WTC11 (cell line): ENCODE measurements at regions not wholly inside any gene's neighbourhood (a gene's known extent, or its start where the extent isn't known, plus 50 kb on each side); places are given as distances from the start of the nearest gene placed in this dataset.

Experiments
- ETV6 ChIP-seq: sonication (generic); formaldehyde crosslinking; IDR thresholded peaks from 2 replicates; pipeline ENCODE4 v1.8.1; 2022; ENCODE audit warnings: mild to moderate bottlenecking, missing genetic modification reagents
- IRF2 ChIP-seq: sonication (generic); formaldehyde crosslinking; IDR thresholded peaks from 2 replicates; pipeline ENCODE4 v1.8.0; 2022; ENCODE audit warnings: low read depth, missing genetic modification reagents, borderline replicate concordance
- NR2C2 ChIP-seq: sonication (generic); formaldehyde crosslinking; IDR thresholded peaks from 2 replicates; pipeline ENCODE4 v1.8.0; 2022; ENCODE audit warnings: mild to moderate bottlenecking, missing genetic modification reagents
- ZNF416 ChIP-seq: fragments of 250-450 bp; sonication (Bioruptor Pico); IDR thresholded peaks from 2 replicates; pipeline ENCODE4 v1.9.0; 2021; ENCODE audit warnings: mild to moderate bottlenecking, inconsistent platforms
- TF ChIP-seq, protein P1 (sequence below): fragments of 200-600 bp; IDR thresholded peaks from 2 replicates; pipeline ENCODE4 v1.8.0; 2022; ENCODE audit warnings: antibody characterized with exemption
- TF ChIP-seq, protein P2 (sequence below): sonication (generic); formaldehyde crosslinking; IDR thresholded peaks from 2 replicates; pipeline ENCODE4 v1.8.0; 2022; ENCODE audit warnings: mild to moderate bottlenecking, missing genetic modification reagents
- TF ChIP-seq, protein P3 (sequence below): fragments of 250-450 bp; sonication (Bioruptor Pico); IDR thresholded peaks from 2 replicates; pipeline ENCODE4 v1.8.0; 2021; ENCODE audit warnings: mild to moderate bottlenecking

DNA sequence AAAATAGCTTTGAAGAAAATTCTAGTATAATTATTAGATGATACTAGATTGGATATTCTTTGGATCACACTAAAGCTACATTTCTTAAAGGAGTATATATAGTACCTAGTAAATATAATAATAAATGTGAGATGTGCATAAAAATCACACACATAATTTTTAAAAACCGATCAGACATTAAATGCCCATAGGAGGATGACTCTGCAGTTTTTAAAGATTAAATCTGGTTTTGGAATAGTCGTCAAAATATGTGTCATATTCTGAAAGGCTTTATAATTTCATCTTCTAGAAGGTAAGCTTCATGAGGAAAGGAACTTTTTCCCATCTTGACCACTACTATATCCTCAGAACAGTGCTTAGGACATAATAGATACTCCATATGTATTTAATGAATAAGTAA, 169.0 kb downstream of the NRIP1 start:
- TF ChIP-seq, protein P1, sequence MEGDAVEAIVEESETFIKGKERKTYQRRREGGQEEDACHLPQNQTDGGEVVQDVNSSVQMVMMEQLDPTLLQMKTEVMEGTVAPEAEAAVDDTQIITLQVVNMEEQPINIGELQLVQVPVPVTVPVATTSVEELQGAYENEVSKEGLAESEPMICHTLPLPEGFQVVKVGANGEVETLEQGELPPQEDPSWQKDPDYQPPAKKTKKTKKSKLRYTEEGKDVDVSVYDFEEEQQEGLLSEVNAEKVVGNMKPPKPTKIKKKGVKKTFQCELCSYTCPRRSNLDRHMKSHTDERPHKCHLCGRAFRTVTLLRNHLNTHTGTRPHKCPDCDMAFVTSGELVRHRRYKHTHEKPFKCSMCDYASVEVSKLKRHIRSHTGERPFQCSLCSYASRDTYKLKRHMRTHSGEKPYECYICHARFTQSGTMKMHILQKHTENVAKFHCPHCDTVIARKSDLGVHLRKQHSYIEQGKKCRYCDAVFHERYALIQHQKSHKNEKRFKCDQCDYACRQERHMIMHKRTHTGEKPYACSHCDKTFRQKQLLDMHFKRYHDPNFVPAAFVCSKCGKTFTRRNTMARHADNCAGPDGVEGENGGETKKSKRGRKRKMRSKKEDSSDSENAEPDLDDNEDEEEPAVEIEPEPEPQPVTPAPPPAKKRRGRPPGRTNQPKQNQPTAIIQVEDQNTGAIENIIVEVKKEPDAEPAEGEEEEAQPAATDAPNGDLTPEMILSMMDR: no peak
- TF ChIP-seq NR2C2 (CRISPR knock-in tag): no peak
- no peak for TF ChIP-seq ZNF416 (CRISPR knock-in tag)
- no peak for TF ChIP-seq IRF2 (CRISPR knock-in tag)
- no peak for TF ChIP-seq ETV6 (CRISPR knock-in tag)
- TF ChIP-seq, protein P2, sequence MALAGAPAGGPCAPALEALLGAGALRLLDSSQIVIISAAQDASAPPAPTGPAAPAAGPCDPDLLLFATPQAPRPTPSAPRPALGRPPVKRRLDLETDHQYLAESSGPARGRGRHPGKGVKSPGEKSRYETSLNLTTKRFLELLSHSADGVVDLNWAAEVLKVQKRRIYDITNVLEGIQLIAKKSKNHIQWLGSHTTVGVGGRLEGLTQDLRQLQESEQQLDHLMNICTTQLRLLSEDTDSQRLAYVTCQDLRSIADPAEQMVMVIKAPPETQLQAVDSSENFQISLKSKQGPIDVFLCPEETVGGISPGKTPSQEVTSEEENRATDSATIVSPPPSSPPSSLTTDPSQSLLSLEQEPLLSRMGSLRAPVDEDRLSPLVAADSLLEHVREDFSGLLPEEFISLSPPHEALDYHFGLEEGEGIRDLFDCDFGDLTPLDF: no peak
- TF ChIP-seq, protein P3, sequence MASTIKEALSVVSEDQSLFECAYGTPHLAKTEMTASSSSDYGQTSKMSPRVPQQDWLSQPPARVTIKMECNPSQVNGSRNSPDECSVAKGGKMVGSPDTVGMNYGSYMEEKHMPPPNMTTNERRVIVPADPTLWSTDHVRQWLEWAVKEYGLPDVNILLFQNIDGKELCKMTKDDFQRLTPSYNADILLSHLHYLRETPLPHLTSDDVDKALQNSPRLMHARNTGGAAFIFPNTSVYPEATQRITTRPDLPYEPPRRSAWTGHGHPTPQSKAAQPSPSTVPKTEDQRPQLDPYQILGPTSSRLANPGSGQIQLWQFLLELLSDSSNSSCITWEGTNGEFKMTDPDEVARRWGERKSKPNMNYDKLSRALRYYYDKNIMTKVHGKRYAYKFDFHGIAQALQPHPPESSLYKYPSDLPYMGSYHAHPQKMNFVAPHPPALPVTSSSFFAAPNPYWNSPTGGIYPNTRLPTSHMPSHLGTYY: no peak
